PC-9 (cell line): ENCODE measurements at regions not wholly inside any gene's neighbourhood (a gene's known extent, or its start where the extent isn't known, plus 50 kb on each side); places are given as distances from the start of the nearest gene placed in this dataset.

ENCODE experiments used
- BruUV-seq: library from RNA; stranded (reverse); fragments of 400-500 nt; replicated peaks from 2 replicates; lab custom pipeline; 2021; lab: Mats Ljungman, UMichigan
- CTCF ChIA-PET: fragments of 300-600 bp; sonication (Branson Sonifier 250); formaldehyde crosslinking; loops from one replicate; lab custom pipeline; 2022; ENCODE audit warnings: antibody characterized with exemption; lab: Charles Lee
- POLR2A ChIA-PET: fragments of 300-600 bp; sonication (Branson Sonifier 250); formaldehyde crosslinking; loops from one replicate; lab custom pipeline; 2022; ENCODE audit warnings: antibody characterized with exemption; ENCODE audit not compliant: unreplicated experiment; lab: Charles Lee
- DNase-seq, 2 experiments: peaks; one replicate each; pipeline versions ENCODE4 v3.0.0 to v3.0.0-alpha.2; 2015 to 2022; ENCODE audit warnings: mixed read lengths in 1 of 2
- H2AFZ ChIP-seq: fragments of 200-600 bp; sonication (generic); 2 replicates; pipeline ENCODE4 v1.8.1; 2017; ENCODE audit warnings: antibody characterized with exemption
- H3F3A ChIP-seq: fragments of 200-600 bp; sonication (generic); 2 replicates; pipeline ENCODE4 v1.8.1; 2017; ENCODE audit warnings: antibody characterized with exemption, mild to moderate bottlenecking, low read depth; ENCODE audit not compliant: insufficient read depth
- H3K27ac ChIP-seq: fragments of 200-600 bp; sonication (generic); 2 replicates; pipeline ENCODE4 v1.6.1; 2016; ENCODE audit warnings: mixed run types
- H3K27me3 ChIP-seq: fragments of 200-600 bp; sonication (generic); 2 replicates; pipeline ENCODE4 v1.6.1; 2016; ENCODE audit warnings: low read depth, mixed run types; ENCODE audit not compliant: insufficient read depth
- H3K36me3 ChIP-seq: fragments of 200-600 bp; sonication (generic); 2 replicates; pipeline ENCODE4 v1.6.1; 2016; ENCODE audit warnings: low read depth, mixed run types
- H3K4me1 ChIP-seq: fragments of 200-600 bp; sonication (generic); replicated peaks from 2 replicates; pipeline ENCODE4 v1.6.1; 2016; ENCODE audit warnings: mixed run types; ENCODE audit not compliant: insufficient read depth
- H3K4me2 ChIP-seq: fragments of 200-600 bp; sonication (generic); 2 replicates; pipeline ENCODE4 v1.6.1; 2017; ENCODE audit warnings: mixed run types
- H3K4me3 ChIP-seq: fragments of 200-600 bp; sonication (generic); 2 replicates; pipeline ENCODE4 v1.6.1; 2016; ENCODE audit warnings: mixed run types
- H3K79me2 ChIP-seq: fragments of 200-600 bp; sonication (generic); 2 replicates; pipeline ENCODE4 v1.6.1; 2017; ENCODE audit warnings: low read depth, mixed run types
- H3K9me2 ChIP-seq: fragments of 200-600 bp; sonication (generic); 2 replicates; pipeline ENCODE4 v1.8.1; 2017; ENCODE audit warnings: mild to moderate bottlenecking; ENCODE audit not compliant: insufficient read depth
- H3K9me3 ChIP-seq: fragments of 200-600 bp; sonication (generic); 2 replicates; pipeline ENCODE4 v1.8.1; 2016; ENCODE audit warnings: low read depth; ENCODE audit not compliant: insufficient read depth
- H4K20me1 ChIP-seq: fragments of 200-600 bp; sonication (generic); 2 replicates; pipeline ENCODE4 v1.8.1; 2017; ENCODE audit not compliant: insufficient read depth
- CTCF ChIP-seq: fragments of 200-600 bp; sonication (generic); conservative IDR thresholded peaks from 2 replicates; pipeline ENCODE4 v1.6.1; 2017; ENCODE audit warnings: mixed run types, antibody characterized with exemption, mild to moderate bottlenecking, moderate library complexity
- EZH2 ChIP-seq: fragments of 200-600 bp; sonication (generic); IDR thresholded peaks from 2 replicates; pipeline ENCODE4 v1.8.0; 2017; ENCODE audit warnings: antibody characterized with exemption, low read depth
- intact Hi-C: fragments of 100-400 bp; cut with micrococcal nuclease; formaldehyde crosslinking; loops from one replicate; pipeline ENCODE4 v1.10.0; 2022; ENCODE audit not compliant: unreplicated experiment

DNA sequence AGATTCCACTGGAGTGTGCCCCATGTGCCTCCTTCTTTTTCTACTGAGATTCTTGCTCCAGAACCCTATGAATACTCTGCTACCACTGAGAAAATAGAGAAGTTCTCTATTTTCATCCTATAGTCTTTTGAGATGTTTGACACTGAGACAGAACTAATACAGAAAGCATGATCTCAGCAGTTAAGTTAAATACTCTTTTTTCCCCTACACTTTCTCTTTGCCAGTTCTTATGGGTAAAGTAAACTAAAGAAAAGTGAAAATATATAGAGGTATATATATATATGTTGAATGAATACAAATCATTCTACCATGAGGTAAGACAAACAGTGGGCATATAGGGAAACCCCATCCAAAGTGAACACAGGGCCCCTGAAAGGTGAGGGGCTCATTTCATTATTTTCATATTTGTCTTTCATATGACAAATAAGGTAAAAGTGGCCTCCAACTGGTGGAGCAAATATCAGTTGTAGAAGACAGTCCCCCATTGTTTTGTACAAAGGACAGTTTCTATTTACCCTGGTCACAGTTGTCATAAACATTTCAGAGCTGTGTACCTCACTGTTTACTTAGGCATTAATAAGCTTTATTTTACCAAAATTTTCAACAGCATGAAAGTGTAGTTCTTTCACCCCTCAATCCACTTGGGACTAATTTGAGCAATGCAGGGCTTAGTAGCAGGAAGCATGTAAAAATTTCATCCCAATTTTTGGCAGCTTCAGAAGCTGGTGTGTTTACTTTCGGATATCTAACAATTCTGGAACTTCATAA is 188.3 kb upstream of the MARCKS start:
- Histone ChIP-seq H3K27me3 (no peaks in the 10 kb centered on the region), H3K36me3 (no peaks in the 10 kb centered on the region), H4K20me1 (no peaks in the 10 kb centered on the region), H3F3A (no peaks in the 10 kb centered on the region), H3K9me3 (no peaks in the 10 kb centered on the region), H3K4me1 (peaks cover 14% of the 10 kb centered on the region; the same call in 1 of the 2 replicates), H2AFZ (no peak overlapping the region), H3K4me3 (no peak overlapping the region), H3K27ac (0 out of 2 replicates have a peak overlapping the region, but pooled peaks have one; percentile 21), H3K4me2 (no peak overlapping the region), H3K9me2 (no peaks in the 10 kb centered on the region), H3K79me2 (no peaks in the 10 kb centered on the region)
- ChIA-PET CTCF (no interaction called here), POLR2A (interaction anchor here (0.6 kb wide), 1 partner anchor 563 kb away, joined by 4 read pairs; no protein-coding TSS in a partner anchor)
- TF ChIP-seq CTCF (no peak), EZH2 (no peak)
- no TSS peak for BruUV-seq
- intact Hi-C loops: no loop called here
- DNase-seq: peak in 1 of 2 experiments; percentile 74

GRCh38 chr6:113669606-113670005 is 187.5 kb upstream of the MARCKS start:
- no peaks in the 10 kb centered on the region for H4K20me1 ChIP-seq
- no peak overlapping the region for H3K4me3 ChIP-seq
- peaks cover 14% of the 10 kb centered on the region; the same call in 1 of the 2 replicates for H3K4me1 ChIP-seq
- H3K9me2 ChIP-seq: no peaks in the 10 kb centered on the region
- no peaks in the 10 kb centered on the region for H3K9me3 ChIP-seq
- no peak overlapping the region for H3K27ac ChIP-seq
- H3K79me2 ChIP-seq: no peaks in the 10 kb centered on the region
- POLR2A ChIA-PET: interaction anchor here (0.6 kb wide), 2 partner anchors 307 to 562 kb away, joined by 3 to 4 read pairs; no protein-coding TSS in a partner anchor
- intact Hi-C loops: no loop called here
- BruUV-seq: no TSS peak
- TF ChIP-seq EZH2: no peak
- TF ChIP-seq CTCF: no peak
- H3K36me3 ChIP-seq: no peaks in the 10 kb centered on the region
- H3K4me2 ChIP-seq: no peak overlapping the region
- DNase-seq: no peak
- CTCF ChIA-PET: no interaction called here
- H2AFZ ChIP-seq: no peak overlapping the region
- H3K27me3 ChIP-seq: no peaks in the 10 kb centered on the region
- no peaks in the 10 kb centered on the region for H3F3A ChIP-seq

GRCh38 chr6:113671421-113671820 is 185.7 kb upstream of the MARCKS start:
- DNase-seq: no peak

More at GRCh38 chr6:113671421-113671820, 185.7 kb upstream of the MARCKS start:
- H3K4me3 ChIP-seq: no peak overlapping the region
- H3F3A ChIP-seq: no peaks in the 10 kb centered on the region
- H3K9me3 ChIP-seq: no peaks in the 10 kb centered on the region
- H2AFZ ChIP-seq: no peak overlapping the region
- intact Hi-C loops: no loop called here
- H4K20me1 ChIP-seq: no peaks in the 10 kb centered on the region
- ChIA-PET CTCF (no interaction called here), POLR2A (interaction anchor here (0.6 kb wide), 1 partner anchor 936 kb away, joined by 9 read pairs; no protein-coding TSS in a partner anchor)
- H3K27ac ChIP-seq: no peak overlapping the region
- peaks cover 14% of the 10 kb centered on the region; the same call in 1 of the 2 replicates for H3K4me1 ChIP-seq
- H3K79me2 ChIP-seq: no peaks in the 10 kb centered on the region
- BruUV-seq: no TSS peak
- H3K4me2 ChIP-seq: no peak overlapping the region
- no peaks in the 10 kb centered on the region for H3K9me2 ChIP-seq
- TF ChIP-seq EZH2: no peak
- TF ChIP-seq CTCF: no peak
- no peaks in the 10 kb centered on the region for H3K36me3 ChIP-seq
- H3K27me3 ChIP-seq: no peaks in the 10 kb centered on the region
